Thoracic aorta (tissue), 2 donors: ENCODE measurements at regions not wholly inside any gene's neighbourhood (a gene's known extent, or its start where the extent isn't known, plus 50 kb on each side); places are given as distances from the start of the nearest gene placed in this dataset.

Experiments used
- ATAC-seq: fragments of 150-250 bp; one replicate; pipeline ENCODE4 v1.8.0; 2017; ENCODE audit warnings: low read depth; ENCODE audit not compliant: insufficient number of reproducible peaks, low FRiP score
- DNase-seq: peaks from one replicate; pipeline ENCODE4 v3.0.0-alpha.2; 2020; ENCODE audit warnings: low spot score
- H3K27ac ChIP-seq, 2 donors: fragments of 200-600 bp; sonication (generic); 1 replicate in 1 of 2; 2 replicates in 1 of 2; pipeline ENCODE4 v1.5.1; 2016; ENCODE audit warnings: mild to moderate bottlenecking in 2 of 2, moderate library complexity in 2 of 2
- H3K27me3 ChIP-seq: fragments of 200-600 bp; sonication (generic); replicated peaks from 2 replicates; pipeline ENCODE4 v1.6.0; 2016; ENCODE audit warnings: mild to moderate bottlenecking; ENCODE audit not compliant: insufficient read depth
- H3K36me3 ChIP-seq: fragments of 200-600 bp; sonication (generic); one replicate; pipeline ENCODE4 v1.5.1; 2016
- H3K4me1 ChIP-seq, 2 donors: fragments of 200-600 bp; sonication (generic); 1 replicate in 1 of 2; 2 replicates in 1 of 2; pipeline versions ENCODE4 v1.5.1 to v1.6.0; 2016; ENCODE audit warnings: low read depth in 2 of 2, mild to moderate bottlenecking in 1 of 2; ENCODE audit not compliant: control insufficient read depth in 1 of 2
- H3K4me3 ChIP-seq: fragments of 200-600 bp; sonication (generic); 2 replicates; pipeline ENCODE4 v1.5.1; 2016; ENCODE audit warnings: mild to moderate bottlenecking
- H3K9me3 ChIP-seq: fragments of 200-600 bp; sonication (generic); 2 replicates; pipeline ENCODE4 v1.5.1; 2016
- TF ChIP-seq, protein P1 (sequence below): fragments of 200-600 bp; sonication (generic); IDR thresholded peaks from one replicate; pipeline ENCODE4 v1.5.1; 2019; ENCODE audit warnings: antibody characterized with exemption

DNA sequence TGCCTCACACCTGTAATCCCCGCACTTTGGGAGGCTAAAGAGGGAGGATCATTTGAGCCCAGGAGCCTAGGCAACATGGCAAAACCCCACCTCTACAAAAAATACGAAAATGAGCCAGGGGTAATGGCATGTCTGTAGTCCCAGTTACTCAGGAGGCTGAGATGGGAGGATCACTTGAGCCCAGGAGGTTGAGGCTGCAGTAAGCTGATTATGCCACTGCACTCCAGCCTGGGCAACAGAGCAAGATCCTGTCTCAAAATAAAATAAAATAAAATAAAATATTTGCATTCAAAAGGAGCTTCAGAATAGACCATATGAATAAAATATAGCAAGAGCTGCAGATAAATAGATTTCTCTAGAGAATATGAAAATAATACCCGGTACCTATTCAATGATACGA, 71.5 kb upstream of the ATF7IP2 start:
- Histone ChIP-seq H3K36me3 (no peaks in the 10 kb centered on the region), H3K27ac (no peak overlapping the region), H3K27me3 (no peaks in the 10 kb centered on the region), H3K4me1 (no peaks in the 10 kb centered on the region), H3K9me3 (no peaks in the 10 kb centered on the region), H3K4me3 (no peak overlapping the region)
- TF ChIP-seq, protein P1, sequence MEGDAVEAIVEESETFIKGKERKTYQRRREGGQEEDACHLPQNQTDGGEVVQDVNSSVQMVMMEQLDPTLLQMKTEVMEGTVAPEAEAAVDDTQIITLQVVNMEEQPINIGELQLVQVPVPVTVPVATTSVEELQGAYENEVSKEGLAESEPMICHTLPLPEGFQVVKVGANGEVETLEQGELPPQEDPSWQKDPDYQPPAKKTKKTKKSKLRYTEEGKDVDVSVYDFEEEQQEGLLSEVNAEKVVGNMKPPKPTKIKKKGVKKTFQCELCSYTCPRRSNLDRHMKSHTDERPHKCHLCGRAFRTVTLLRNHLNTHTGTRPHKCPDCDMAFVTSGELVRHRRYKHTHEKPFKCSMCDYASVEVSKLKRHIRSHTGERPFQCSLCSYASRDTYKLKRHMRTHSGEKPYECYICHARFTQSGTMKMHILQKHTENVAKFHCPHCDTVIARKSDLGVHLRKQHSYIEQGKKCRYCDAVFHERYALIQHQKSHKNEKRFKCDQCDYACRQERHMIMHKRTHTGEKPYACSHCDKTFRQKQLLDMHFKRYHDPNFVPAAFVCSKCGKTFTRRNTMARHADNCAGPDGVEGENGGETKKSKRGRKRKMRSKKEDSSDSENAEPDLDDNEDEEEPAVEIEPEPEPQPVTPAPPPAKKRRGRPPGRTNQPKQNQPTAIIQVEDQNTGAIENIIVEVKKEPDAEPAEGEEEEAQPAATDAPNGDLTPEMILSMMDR: no peak
- ATAC-seq (no peak), DNase-seq (no peak)

DNA sequence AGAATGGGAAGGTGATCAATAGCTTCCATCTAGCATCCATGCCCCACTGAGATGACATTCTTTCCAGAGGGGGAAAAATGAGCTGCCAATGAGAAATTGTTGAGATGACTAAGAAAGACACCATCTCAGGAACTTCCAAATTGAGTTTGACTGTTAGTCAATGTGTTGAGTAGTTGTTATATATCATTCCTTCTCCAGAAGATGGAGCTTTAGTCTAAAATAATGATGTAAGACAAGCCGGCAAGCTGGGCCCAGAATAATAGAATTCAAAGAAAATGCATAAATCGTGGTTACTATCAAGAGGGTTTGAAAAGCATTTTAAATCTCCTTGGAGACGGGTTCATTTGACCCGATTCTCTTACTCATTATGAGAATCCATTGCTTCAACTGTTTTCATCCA, 71.0 kb upstream of the ATF7IP2 start:
- DNase-seq (no peak), ATAC-seq (no peak)
- Histone ChIP-seq H3K9me3 (no peaks in the 10 kb centered on the region), H3K27me3 (no peaks in the 10 kb centered on the region), H3K4me1 (no peaks in the 10 kb centered on the region), H3K36me3 (no peaks in the 10 kb centered on the region), H3K4me3 (no peak overlapping the region), H3K27ac (no peak overlapping the region)
- TF ChIP-seq, protein P1: no peak

DNA sequence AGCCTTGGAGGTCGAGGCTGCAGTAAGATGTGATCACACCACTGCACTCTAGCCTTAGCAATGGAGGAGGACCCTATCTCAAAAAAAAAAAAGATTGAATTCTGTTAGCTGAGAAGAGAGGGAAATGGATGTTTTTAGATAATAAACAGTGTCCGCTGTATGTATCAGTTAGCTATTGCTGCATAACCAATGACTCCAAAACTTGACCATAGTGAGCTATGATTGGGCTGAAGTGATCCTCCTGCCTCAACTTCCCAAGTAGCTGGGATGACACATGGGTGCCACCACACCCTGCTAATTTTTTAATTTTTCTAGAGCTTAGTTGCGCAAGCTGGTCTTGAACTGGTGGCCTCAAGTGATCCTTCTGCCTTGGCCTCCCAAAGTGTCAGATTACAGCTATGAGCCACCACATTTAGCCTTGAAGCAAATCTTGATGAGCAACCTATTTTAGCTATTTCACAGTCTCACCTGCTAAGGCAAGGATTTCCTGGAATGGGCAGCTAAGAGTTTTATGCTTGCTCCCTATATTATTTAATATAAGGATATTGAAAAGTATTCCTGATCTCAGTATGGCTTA, 68.3 kb upstream of the ATF7IP2 start:
- ATAC-seq (no peak), DNase-seq (no peak)
- Histone ChIP-seq H3K9me3 (no peaks in the 10 kb centered on the region), H3K4me3 (no peak overlapping the region), H3K27me3 (no peaks in the 10 kb centered on the region), H3K27ac (no peak overlapping the region), H3K4me1 (no peaks in the 10 kb centered on the region), H3K36me3 (no peaks in the 10 kb centered on the region)
- TF ChIP-seq, protein P1: no peak

DNA sequence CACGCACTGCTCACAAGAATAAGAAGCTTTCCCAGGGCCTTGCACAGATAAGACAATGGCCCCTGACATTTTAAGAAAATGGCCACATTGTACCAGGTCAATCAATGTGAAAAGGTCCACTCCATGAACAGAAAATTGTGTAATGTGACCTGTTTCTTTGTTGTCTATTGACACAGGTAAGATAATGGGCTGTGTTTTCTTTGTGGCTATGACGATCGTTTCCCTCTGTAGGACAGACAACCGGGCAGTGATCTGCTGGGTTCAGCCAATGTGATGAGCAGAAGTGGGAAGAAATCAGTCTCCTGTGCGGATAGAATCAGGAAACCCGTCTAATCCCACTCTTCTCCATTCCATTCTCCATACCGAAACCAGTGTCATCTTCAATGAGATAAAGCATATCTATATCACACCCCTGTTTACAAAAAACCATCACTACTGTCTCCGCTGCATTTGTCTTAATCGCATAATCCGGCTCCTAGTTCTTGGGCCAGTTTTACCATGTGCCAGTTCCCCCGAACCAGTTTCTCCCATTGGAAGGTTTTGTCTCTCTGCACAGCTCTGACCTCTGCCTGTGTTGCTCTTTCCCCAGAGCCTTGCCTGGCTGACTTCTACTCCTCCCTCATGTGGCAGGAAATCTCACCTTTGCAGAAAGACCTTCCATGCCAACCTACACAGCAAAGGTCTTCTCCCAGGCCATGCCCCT, 66.9 kb upstream of the ATF7IP2 start:
- Histone ChIP-seq H3K4me1 (no peaks in the 10 kb centered on the region), H3K4me3 (no peak overlapping the region), H3K36me3 (no peaks in the 10 kb centered on the region), H3K9me3 (no peaks in the 10 kb centered on the region), H3K27ac (no peak overlapping the region), H3K27me3 (no peaks in the 10 kb centered on the region)
- no peak for ATAC-seq
- no peak for DNase-seq
- TF ChIP-seq, protein P1: no peak

DNA sequence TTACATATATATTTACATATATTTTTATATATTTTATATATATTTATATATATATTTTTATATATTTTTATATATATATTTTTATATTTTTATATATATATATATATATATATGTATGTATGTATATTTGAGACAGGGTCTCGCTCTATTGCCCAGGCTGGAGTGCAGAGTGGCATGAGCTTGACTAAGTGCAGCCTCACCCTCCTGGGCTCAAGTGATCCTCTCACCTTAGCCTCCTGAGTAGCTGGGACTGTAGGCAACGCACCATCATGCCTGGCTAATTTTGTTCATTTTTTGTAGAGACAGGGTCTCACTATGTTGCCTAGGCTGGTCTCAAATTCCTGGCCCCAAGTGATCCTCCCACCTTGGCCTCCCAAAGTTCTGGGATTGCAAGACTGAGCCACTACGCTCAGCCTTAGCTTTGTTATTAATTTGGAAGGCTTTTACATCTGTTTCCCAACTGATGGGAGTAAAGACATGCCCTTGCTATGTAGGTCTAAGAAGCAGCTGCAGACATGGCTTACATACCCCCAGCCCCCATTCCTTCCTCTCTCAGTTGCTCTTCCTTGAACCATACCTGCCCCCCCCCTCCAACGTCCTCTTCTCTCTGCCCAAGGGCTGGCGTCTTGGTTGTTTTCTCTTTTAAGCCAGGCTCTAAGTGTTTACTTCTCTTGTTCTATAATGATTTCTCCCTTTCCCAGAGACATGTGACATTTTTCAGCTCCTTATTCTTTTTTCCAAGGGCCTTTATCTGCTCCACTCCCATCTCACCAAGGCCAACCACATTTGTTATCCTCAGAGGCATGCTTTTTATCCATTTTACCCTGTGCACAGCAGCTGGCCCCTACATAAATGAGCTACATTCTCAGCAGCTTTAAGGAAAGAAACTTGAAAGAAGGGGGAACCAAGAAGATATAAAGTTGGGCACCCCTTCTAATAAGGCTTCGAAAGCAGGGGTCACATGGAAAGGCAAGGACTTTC, 64.2 kb upstream of the ATF7IP2 start:
- no peaks in the 10 kb centered on the region for H3K27me3 ChIP-seq
- no peak overlapping the region for H3K27ac ChIP-seq
- no peaks in the 10 kb centered on the region for H3K4me1 ChIP-seq
- no peaks in the 10 kb centered on the region for H3K9me3 ChIP-seq
- DNase-seq (no peak), ATAC-seq (no peak)
- TF ChIP-seq, protein P1: no peak
- no peak overlapping the region for H3K4me3 ChIP-seq
- no peaks in the 10 kb centered on the region for H3K36me3 ChIP-seq
